ENCODE measurements at regions not wholly inside any gene's neighbourhood (a gene's known extent, or its start where the extent isn't known, plus 50 kb on each side); places are given as distances from the start of the nearest gene placed in this dataset.

DNA sequence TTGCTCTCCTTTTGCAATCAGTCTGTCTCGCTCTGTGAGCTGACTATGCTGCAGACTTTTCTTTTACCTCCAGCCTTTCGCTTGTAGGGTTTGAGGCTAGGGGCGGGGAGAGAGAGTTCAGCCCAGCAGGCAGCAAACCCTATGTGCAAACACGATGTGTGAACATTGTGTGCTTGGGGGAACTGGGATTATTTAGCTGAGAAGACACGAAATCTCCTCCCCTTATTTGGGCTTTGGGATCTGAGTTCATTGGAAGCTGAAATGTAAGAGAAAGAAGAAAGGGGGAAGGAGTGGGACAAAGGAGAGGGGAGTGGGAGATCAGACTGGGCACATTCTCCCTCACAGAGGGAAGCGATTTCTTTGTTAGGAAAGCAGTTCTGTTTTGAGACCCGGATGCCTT lies 189.6 kb upstream of the TNP1 start:
- WGBS, 2 donors = 75 to 82% methylated on average over 7 of the region's 7 CpGs
- Histone ChIP-seq H3K4me3 (no peak overlapping the region), H3K36me3 (replicated peaks in 1 of 2; ENCODE audit: insufficient read depth in 1 of 2, low read depth in 2 of 2) (no peaks in the 10 kb centered on the region), H3K4me1 (peaks cover 11% of the 10 kb centered on the region), H3K9me3 (no peaks in the 10 kb centered on the region), H3K27me3 (no peaks in the 10 kb centered on the region), H3K27ac (no peak overlapping the region)
- DNase-seq (no peak), ATAC-seq (no peak)
- intact Hi-C loops (cut with DNase I) = no loop called here
- TF ChIP-seq, protein P1, sequence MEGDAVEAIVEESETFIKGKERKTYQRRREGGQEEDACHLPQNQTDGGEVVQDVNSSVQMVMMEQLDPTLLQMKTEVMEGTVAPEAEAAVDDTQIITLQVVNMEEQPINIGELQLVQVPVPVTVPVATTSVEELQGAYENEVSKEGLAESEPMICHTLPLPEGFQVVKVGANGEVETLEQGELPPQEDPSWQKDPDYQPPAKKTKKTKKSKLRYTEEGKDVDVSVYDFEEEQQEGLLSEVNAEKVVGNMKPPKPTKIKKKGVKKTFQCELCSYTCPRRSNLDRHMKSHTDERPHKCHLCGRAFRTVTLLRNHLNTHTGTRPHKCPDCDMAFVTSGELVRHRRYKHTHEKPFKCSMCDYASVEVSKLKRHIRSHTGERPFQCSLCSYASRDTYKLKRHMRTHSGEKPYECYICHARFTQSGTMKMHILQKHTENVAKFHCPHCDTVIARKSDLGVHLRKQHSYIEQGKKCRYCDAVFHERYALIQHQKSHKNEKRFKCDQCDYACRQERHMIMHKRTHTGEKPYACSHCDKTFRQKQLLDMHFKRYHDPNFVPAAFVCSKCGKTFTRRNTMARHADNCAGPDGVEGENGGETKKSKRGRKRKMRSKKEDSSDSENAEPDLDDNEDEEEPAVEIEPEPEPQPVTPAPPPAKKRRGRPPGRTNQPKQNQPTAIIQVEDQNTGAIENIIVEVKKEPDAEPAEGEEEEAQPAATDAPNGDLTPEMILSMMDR (IDR thresholded peaks at IDR 0.05) = no peak
- TF ChIP-seq POLR2A (IDR thresholded peaks at IDR 0.05) = no peak

DNA sequence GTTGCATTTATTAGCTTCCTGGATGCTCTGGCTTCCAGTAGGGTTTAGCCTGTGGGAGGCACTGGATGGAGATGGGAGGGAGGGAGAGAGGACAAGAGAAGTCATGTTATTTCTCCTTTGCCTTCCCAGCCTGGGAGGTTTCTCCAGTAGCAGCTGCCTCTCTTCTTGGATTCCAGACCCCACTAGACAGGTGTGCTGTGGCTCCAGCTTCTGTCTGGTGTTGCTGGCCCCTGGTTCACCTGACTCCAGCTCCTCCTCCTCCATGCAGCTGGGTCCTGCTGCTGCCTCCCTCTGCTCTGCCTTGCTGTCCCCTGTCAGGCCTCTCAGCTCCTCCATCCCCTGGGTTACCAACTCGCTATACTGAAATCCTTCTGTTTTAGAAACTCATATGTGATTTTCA lies 188.9 kb upstream of the TNP1 start:
- intact Hi-C loops (cut with DNase I) = no loop called here
- no peak overlapping the region for H3K4me3 ChIP-seq
- DNase-seq (no peak), ATAC-seq (no peak)
- peaks cover 11% of the 10 kb centered on the region for H3K4me1 ChIP-seq
- TF ChIP-seq, protein P1 (IDR thresholded peaks at IDR 0.05) = no peak
- no peak for TF ChIP-seq POLR2A (IDR thresholded peaks at IDR 0.05)
- H3K36me3 ChIP-seq (replicated peaks in 1 of 2; ENCODE audit: insufficient read depth in 1 of 2, low read depth in 2 of 2) = no peaks in the 10 kb centered on the region
- no peak overlapping the region for H3K27ac ChIP-seq
- no peaks in the 10 kb centered on the region for H3K9me3 ChIP-seq
- 76 to 85% methylated on average over 1 of the region's 1 CpG for WGBS, 2 donors
- no peaks in the 10 kb centered on the region for H3K27me3 ChIP-seq

DNA sequence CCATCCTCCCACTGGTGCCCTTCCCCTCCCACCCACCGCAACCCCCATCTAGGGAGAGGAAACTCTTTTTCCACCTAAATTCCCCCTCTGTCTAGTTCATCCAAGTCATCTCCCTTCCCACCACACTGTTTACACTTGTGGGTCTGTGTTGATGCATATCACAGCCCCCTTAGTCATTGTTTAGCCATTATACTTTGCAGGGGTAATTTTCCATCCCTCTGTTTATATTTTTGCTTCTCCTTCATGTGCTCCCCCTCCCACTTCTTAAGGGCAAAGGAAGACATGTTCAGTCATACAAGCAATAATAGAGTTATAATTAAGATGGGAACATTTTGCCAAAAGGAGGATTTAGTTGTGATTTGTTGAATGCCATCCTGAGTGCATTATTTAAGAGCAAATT lies 187.8 kb upstream of the TNP1 start:
- DNase-seq (no peak), ATAC-seq (no peak)
- Histone ChIP-seq H3K27ac (no peak overlapping the region), H3K4me3 (no peak overlapping the region), H3K9me3 (no peaks in the 10 kb centered on the region), H3K36me3 (replicated peaks in 1 of 2; ENCODE audit: insufficient read depth in 1 of 2, low read depth in 2 of 2) (no peaks in the 10 kb centered on the region), H3K4me1 (peaks cover 11% of the 10 kb centered on the region), H3K27me3 (no peaks in the 10 kb centered on the region)
- no peak for TF ChIP-seq POLR2A (IDR thresholded peaks at IDR 0.05)
- TF ChIP-seq, protein P1 (IDR thresholded peaks at IDR 0.05) = no peak
- intact Hi-C loops (cut with DNase I) = no loop called here
- WGBS, 2 donors = 88 to 100% methylated on average over 1 of the region's 1 CpG

DNA sequence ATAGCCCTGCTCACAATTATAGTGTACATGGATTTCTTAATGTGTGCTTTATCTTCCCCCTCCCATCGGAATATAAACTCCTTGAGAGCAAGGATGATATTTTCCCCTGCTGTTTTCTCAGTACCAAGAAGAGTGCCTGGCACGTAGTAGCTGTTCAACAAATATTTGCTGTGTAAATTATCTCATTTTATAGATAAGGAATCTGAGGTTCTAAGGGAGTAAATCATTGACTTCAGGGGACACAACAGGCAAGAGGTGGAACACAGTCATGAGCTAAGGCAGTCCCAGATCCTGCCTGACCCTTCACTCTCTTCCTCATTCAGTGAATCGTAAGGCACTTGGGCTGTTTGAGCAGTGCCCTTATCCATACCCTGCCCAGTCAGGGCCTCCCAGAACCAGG lies 187.3 kb upstream of the TNP1 start:
- TF ChIP-seq, protein P1 (IDR thresholded peaks at IDR 0.05) = no peak
- TF ChIP-seq POLR2A (IDR thresholded peaks at IDR 0.05) = no peak
- intact Hi-C loops (cut with DNase I) = no loop called here
- Histone ChIP-seq H3K36me3 (replicated peaks in 1 of 2; ENCODE audit: insufficient read depth in 1 of 2, low read depth in 2 of 2) (no peaks in the 10 kb centered on the region), H3K4me3 (no peak overlapping the region), H3K4me1 (peaks cover 11% of the 10 kb centered on the region), H3K27ac (no peak overlapping the region), H3K9me3 (no peaks in the 10 kb centered on the region), H3K27me3 (no peaks in the 10 kb centered on the region)
- DNase-seq (no peak), ATAC-seq (peak; percentile 47)
- WGBS, 2 donors = 29 to 37% methylated on average over 3 of the region's 3 CpGs

DNA sequence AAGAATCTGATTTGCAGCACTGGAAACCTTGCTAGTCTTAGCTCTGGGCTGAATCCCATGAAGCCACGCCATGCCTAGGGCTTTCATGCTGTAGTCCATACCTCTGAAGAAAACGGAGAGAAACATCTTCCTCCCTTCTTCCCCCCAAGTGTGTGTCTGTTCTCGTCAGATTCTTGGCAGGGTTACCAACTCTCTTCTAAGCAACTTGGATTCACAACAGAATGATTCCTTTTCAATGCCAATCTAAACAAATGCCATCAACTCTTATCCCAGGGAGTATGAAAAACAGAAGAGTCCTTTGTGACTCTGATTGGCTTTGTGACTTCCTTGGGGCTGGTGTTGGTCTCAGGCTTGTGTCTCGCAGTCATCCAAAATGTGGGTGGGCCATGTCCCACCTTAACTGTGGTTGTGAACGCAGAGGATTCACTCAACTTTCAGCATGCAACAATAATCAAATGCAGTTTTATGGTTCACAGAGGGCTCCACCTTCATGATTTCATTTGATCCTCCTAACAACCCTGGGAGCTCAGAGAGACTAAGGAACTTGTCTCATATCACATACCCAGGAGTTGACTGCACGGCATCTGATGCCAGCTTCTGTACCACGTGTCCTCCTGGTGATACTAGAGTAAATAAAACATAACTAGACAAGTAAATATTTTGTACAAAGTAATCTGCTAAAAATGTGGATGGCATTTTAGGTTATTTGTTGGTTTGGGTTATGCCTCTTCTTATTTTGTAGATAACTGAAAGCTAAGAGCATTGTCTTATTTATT lies 186.0 kb upstream of the TNP1 start:
- no peaks in the 10 kb centered on the region for H3K36me3 ChIP-seq (replicated peaks in 1 of 2; ENCODE audit: insufficient read depth in 1 of 2, low read depth in 2 of 2)
- no peak for TF ChIP-seq POLR2A (IDR thresholded peaks at IDR 0.05)
- TF ChIP-seq, protein P1 (IDR thresholded peaks at IDR 0.05) = no peak
- peaks cover 11% of the 10 kb centered on the region for H3K4me1 ChIP-seq
- no peak overlapping the region for H3K4me3 ChIP-seq
- no peak for ATAC-seq
- H3K9me3 ChIP-seq = no peaks in the 10 kb centered on the region
- intact Hi-C loops (cut with DNase I) = no loop called here
- no peaks in the 10 kb centered on the region for H3K27me3 ChIP-seq
- peak in 1 of 4 donors; percentile 14 for DNase-seq
- no peak overlapping the region for H3K27ac ChIP-seq
- 64 to 74% methylated on average over 7 of the region's 7 CpGs for WGBS, 2 donors

Data from body of pancreas (tissue), 4 donors.